Caco-2 (cell line): ENCODE measurements at regions not wholly inside any gene's neighbourhood (a gene's known extent, or its start where the extent isn't known, plus 50 kb on each side); places are given as distances from the start of the nearest gene placed in this dataset.

ENCODE experiments used
- BruUV-seq: library from RNA; stranded (reverse); fragments of 400-500 nt; replicated peaks from 2 replicates; lab custom pipeline; 2021; lab: Mats Ljungman, UMichigan
- CTCF ChIA-PET: fragments of 300-600 bp; sonication (Branson Sonifier 250); formaldehyde crosslinking; loops from one replicate; lab custom pipeline; 2022; ENCODE audit warnings: antibody characterized with exemption; lab: Charles Lee
- POLR2A ChIA-PET: fragments of 300-600 bp; sonication (Branson Sonifier 250); formaldehyde crosslinking; loops from one replicate; lab custom pipeline; 2022; ENCODE audit warnings: antibody characterized with exemption; lab: Charles Lee
- DNase-seq, 2 experiments: peaks; one replicate each; pipeline versions ENCODE4 v3.0.0 to v3.0.0-alpha.2; 2020 to 2022
- H3K27me3 ChIP-seq: replicated peaks from 2 replicates; pipeline ENCODE4 v1.6.0; 2011; ENCODE audit warnings: low read length; ENCODE audit not compliant: control insufficient read depth, insufficient read depth
- H3K36me3 ChIP-seq: 2 replicates; pipeline ENCODE4 v1.5.1; 2011; ENCODE audit warnings: low read length; ENCODE audit not compliant: control insufficient read depth, insufficient read depth
- H3K4me1 ChIP-seq: fragments of 250-450 bp; sonication (Bioruptor Pico); 2 replicates; pipeline ENCODE4 v1.5.1; 2020; ENCODE audit warnings: mild to moderate bottlenecking
- H3K4me3 ChIP-seq: 2 replicates; pipeline ENCODE4 v1.5.1; 2011; ENCODE audit warnings: low read depth, mild to moderate bottlenecking, control low read depth, low read length
- H3K9me3 ChIP-seq: fragments of 250-450 bp; sonication (Bioruptor Pico); 2 replicates; pipeline ENCODE4 v1.5.1; 2020; ENCODE audit warnings: mild to moderate bottlenecking, moderate library complexity
- H3K27ac Mint-ChIP-seq: one replicate; pipeline ENCODE4 v1.8.0; 2022; ENCODE audit warnings: mixed read lengths; ENCODE audit not compliant: unreplicated experiment
- H3K27me3 Mint-ChIP-seq: one replicate; pipeline ENCODE4 v1.8.0; 2022; ENCODE audit warnings: mixed read lengths; ENCODE audit not compliant: insufficient read depth, unreplicated experiment
- H3K36me3 Mint-ChIP-seq: one replicate; pipeline ENCODE4 v1.8.0; 2022; ENCODE audit warnings: mild to moderate bottlenecking, mixed read lengths; ENCODE audit not compliant: insufficient read depth, unreplicated experiment
- H3K4me1 Mint-ChIP-seq: one replicate; pipeline ENCODE4 v1.8.0; 2022; ENCODE audit warnings: low read depth, mixed read lengths; ENCODE audit not compliant: unreplicated experiment
- H3K4me3 Mint-ChIP-seq: one replicate; pipeline ENCODE4 v1.8.0; 2022; ENCODE audit warnings: mild to moderate bottlenecking, moderate library complexity, mixed read lengths; ENCODE audit not compliant: unreplicated experiment
- H3K9me3 Mint-ChIP-seq: one replicate; pipeline ENCODE4 v1.8.0; 2022; ENCODE audit warnings: mixed read lengths; ENCODE audit not compliant: unreplicated experiment
- CTCF ChIP-seq, 2 experiments: fragments of 200-600 bp in 1 of 2; IDR thresholded peaks; 1 replicate in 1 of 2; 2 replicates in 1 of 2; pipeline versions ENCODE4 v1.5.1 to v1.8.0; 2011 to 2022; ENCODE audit warnings: antibody characterized with exemption in 1 of 2, control low read depth in 1 of 2, inconsistent platforms in 1 of 2, low read depth in 1 of 2, low read length in 1 of 2, mild to moderate bottlenecking in 1 of 2, moderate library complexity in 1 of 2; ENCODE audit not compliant: insufficient read depth in 1 of 2, severe bottlenecking in 1 of 2, unreplicated experiment in 1 of 2
- intact Hi-C: fragments of 100-400 bp; cut with micrococcal nuclease; formaldehyde crosslinking; loops from one replicate; pipeline ENCODE4 v1.10.0; 2022; ENCODE audit not compliant: unreplicated experiment

- TF ChIP-seq CTCF (IDR thresholded peaks at IDR 0.05; ENCODE audit: insufficient read depth in 1 of 2, low read depth in 1 of 2, low read length in 1 of 2, severe bottlenecking in 1 of 2, unreplicated experiment in 1 of 2), result no peak
- BruUV-seq, result no TSS peak
- no peak for DNase-seq
- Histone ChIP-seq H3K27me3 (no peaks in the 10 kb centered on the region), H3K4me3 (no peak overlapping the region), H3K9me3 (peaks cover 3% of the 10 kb centered on the region; the same call in 1 of the 2 replicates), H3K4me1 (no peaks in the 10 kb centered on the region), H3K36me3 (no peaks in the 10 kb centered on the region)
- Mint-ChIP-seq H3K9me3 (peaks cover 14% of the 10 kb centered on the region), H3K4me3 (no peak overlapping the region), H3K27me3 (peaks cover 8% of the 10 kb centered on the region), H3K4me1 (no peaks in the 10 kb centered on the region), H3K27ac (no peak overlapping the region), H3K36me3 (no peaks in the 10 kb centered on the region)
- intact Hi-C loops, result no loop called here
- POLR2A ChIA-PET, result no interaction called here
- CTCF ChIA-PET, result no interaction called here
Observed at GRCh38 chr15:69513450-69513960, 60.9 kb downstream of the RPLP1 start.

- Histone ChIP-seq H3K4me3 (no peak overlapping the region), H3K36me3 (no peaks in the 10 kb centered on the region), H3K27me3 (no peaks in the 10 kb centered on the region), H3K4me1 (no peaks in the 10 kb centered on the region), H3K9me3 (peaks cover 3% of the 10 kb centered on the region; the same call in 1 of the 2 replicates)
- peaks cover 12% of the 10 kb centered on the region for H3K9me3 Mint-ChIP-seq
- BruUV-seq, result no TSS peak
- TF ChIP-seq CTCF (IDR thresholded peaks at IDR 0.05; ENCODE audit: insufficient read depth in 1 of 2, low read depth in 1 of 2, low read length in 1 of 2, severe bottlenecking in 1 of 2, unreplicated experiment in 1 of 2), result no peak
- H3K36me3 Mint-ChIP-seq, result no peaks in the 10 kb centered on the region
- H3K27me3 Mint-ChIP-seq, result peaks cover 8% of the 10 kb centered on the region
- POLR2A ChIA-PET, result no interaction called here
- H3K27ac Mint-ChIP-seq, result no peak overlapping the region
- CTCF ChIA-PET, result interaction anchor here (0.6 kb wide), 1 partner anchor 61 kb away, joined by 3 read pairs; no protein-coding TSS in a partner anchor
- H3K4me1 Mint-ChIP-seq, result no peaks in the 10 kb centered on the region
- no peak for DNase-seq
- no peak overlapping the region for H3K4me3 Mint-ChIP-seq
- intact Hi-C loops, result no loop called here
Observed at GRCh38 chr15:69513986-69514385, 61.4 kb downstream of the RPLP1 start.

GRCh38 chr15:69515508-69515907 is 62.9 kb downstream of the RPLP1 start:
- no TSS peak for BruUV-seq
- no peak for TF ChIP-seq CTCF (IDR thresholded peaks at IDR 0.05; ENCODE audit: insufficient read depth in 1 of 2, low read depth in 1 of 2, low read length in 1 of 2, severe bottlenecking in 1 of 2, unreplicated experiment in 1 of 2)
- Histone ChIP-seq H3K36me3 (no peaks in the 10 kb centered on the region), H3K4me1 (no peaks in the 10 kb centered on the region), H3K27me3 (no peaks in the 10 kb centered on the region), H3K4me3 (no peak overlapping the region), H3K9me3 (no peaks in the 10 kb centered on the region)
- no peak overlapping the region for H3K4me3 Mint-ChIP-seq
- H3K27me3 Mint-ChIP-seq, result no peaks in the 10 kb centered on the region
- no peaks in the 10 kb centered on the region for H3K36me3 Mint-ChIP-seq
- no peak overlapping the region for H3K27ac Mint-ChIP-seq
- H3K4me1 Mint-ChIP-seq, result no peaks in the 10 kb centered on the region
- POLR2A ChIA-PET, result no interaction called here
- no peaks in the 10 kb centered on the region for H3K9me3 Mint-ChIP-seq
- intact Hi-C loops, result no loop called here
- CTCF ChIA-PET, result no interaction called here
- no peak for DNase-seq
